ENCODE measurements at regions not wholly inside any gene's neighbourhood (a gene's known extent, or its start where the extent isn't known, plus 50 kb on each side); places are given as distances from the start of the nearest gene placed in this dataset.

DNA sequence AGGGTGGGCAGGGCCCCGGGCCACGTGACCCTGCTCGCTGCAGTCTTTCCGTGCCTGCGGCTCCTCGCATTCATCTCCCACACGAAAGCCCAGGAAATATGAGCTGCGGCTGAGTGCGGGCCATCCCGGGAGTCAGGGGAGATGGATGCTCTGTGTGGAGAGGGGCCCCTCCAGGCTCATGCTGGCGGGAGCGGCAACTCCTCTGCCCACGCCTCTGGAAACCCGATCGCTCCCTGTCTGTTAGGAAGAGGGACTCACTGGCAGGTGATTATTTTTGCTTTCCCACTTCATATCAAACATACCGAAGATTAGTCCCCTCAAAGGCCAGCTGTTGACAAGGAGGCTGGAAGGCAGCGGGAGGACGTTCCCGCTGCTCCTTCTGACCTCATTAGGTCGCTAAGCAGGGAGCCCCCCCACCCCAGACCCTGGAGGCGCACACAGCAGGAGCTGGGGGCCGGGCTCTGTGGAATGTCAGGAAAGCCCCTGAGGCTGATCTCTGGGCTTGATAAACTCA, 228.5 kb downstream of the FOXL1 start:
- Histone ChIP-seq H3K36me3 (no peaks in the 10 kb centered on the region), H3K27me3 (peaks cover 0 to 16% of the 10 kb centered on the region in 2 donors), H3K4me1 (peaks cover 0 to 15% (median 11%) of the 10 kb centered on the region in 4 donors), H3K27ac (no peak overlapping the region), H3K4me3 (no peak overlapping the region), H3K9me3 (no peaks in the 10 kb centered on the region)
- no peak for TF ChIP-seq CTCF (IDR thresholded peaks at IDR 0.05)
- intact Hi-C loops (cut with DNase I; ENCODE audit: low total_unique reads) = no loop called here
- peak in 1 of 2 donors; percentile 54 for DNase-seq

DNA sequence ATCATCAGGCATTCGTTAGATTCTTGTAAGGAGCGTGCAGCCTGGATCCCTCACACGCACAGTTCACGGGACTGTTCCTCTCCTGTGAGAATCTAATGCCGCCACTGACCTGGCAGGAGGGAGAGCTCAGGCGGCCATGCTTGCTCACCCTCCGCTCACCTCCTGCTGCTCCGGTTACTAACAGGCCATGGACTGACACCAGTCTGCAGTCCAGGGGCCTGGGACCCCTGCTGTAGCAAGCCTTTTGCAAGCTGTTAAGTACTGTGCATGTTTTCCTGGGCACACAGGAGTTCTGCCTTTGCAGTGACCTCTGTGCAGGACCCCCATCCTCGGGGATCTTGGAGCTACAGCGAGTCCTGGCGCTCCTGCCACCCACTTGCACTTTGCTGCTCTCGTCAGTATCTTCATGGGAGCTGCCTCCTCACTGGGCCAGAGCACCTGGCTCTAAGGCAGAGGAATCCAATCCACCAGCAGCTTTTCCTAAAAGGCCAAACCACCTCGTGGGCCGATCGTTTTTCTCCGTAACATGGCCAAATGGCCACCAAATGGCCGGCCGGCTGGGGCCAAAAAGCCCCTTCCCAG, 230.6 kb downstream of the FOXL1 start:
- intact Hi-C loops (cut with DNase I; ENCODE audit: low total_unique reads) = no loop called here
- Histone ChIP-seq H3K9me3 (no peaks in the 10 kb centered on the region), H3K27me3 (peaks cover 0 to 16% of the 10 kb centered on the region in 2 donors), H3K4me3 (no peak overlapping the region), H3K4me1 (peaks cover 0 to 15% (median 11%) of the 10 kb centered on the region in 4 donors), H3K36me3 (no peaks in the 10 kb centered on the region), H3K27ac (no peak overlapping the region)
- no peak for TF ChIP-seq CTCF (IDR thresholded peaks at IDR 0.05)
- no peak for DNase-seq

GRCh38 chr16:86809458-86809955, 231.2 kb downstream of the FOXL1 start:
- no peak for TF ChIP-seq CTCF (IDR thresholded peaks at IDR 0.05)
- DNase-seq = no peak
- Histone ChIP-seq H3K4me3 (no peak overlapping the region), H3K36me3 (no peaks in the 10 kb centered on the region), H3K9me3 (no peaks in the 10 kb centered on the region), H3K27ac (no peak overlapping the region), H3K4me1 (peaks cover 0 to 15% (median 11%) of the 10 kb centered on the region in 4 donors), H3K27me3 (peaks cover 0 to 12% of the 10 kb centered on the region in 2 donors)
- intact Hi-C loops (cut with DNase I; ENCODE audit: low total_unique reads) = no loop called here

- Histone ChIP-seq H3K36me3 (no peaks in the 10 kb centered on the region), H3K4me3 (no peak overlapping the region), H3K27me3 (peaks cover 0 to 11% of the 10 kb centered on the region in 2 donors), H3K9me3 (no peaks in the 10 kb centered on the region), H3K4me1 (peaks cover 0 to 14% (median 9%) of the 10 kb centered on the region in 4 donors), H3K27ac (no peak overlapping the region)
- intact Hi-C loops (cut with DNase I; ENCODE audit: low total_unique reads) = no loop called here
- TF ChIP-seq CTCF (IDR thresholded peaks at IDR 0.05) = no peak
- no peak for DNase-seq
Observed at GRCh38 chr16:86810062-86810461, 231.7 kb downstream of the FOXL1 start.

GRCh38 chr16:86812363-86812970, 234.1 kb downstream of the FOXL1 start:
- Histone ChIP-seq H3K36me3 (no peaks in the 10 kb centered on the region), H3K27ac (no peak overlapping the region), H3K9me3 (no peaks in the 10 kb centered on the region), H3K4me1 (peaks cover 0 to 7% (median 2%) of the 10 kb centered on the region in 4 donors), H3K27me3 (peaks cover 0 to 8% of the 10 kb centered on the region in 2 donors), H3K4me3 (no peak overlapping the region)
- TF ChIP-seq CTCF (IDR thresholded peaks at IDR 0.05) = no peak
- DNase-seq = no peak
- intact Hi-C loops (cut with DNase I; ENCODE audit: low total_unique reads) = no loop called here
